Hepatocyte (in vitro differentiated cells): ENCODE measurements at regions not wholly inside any gene's neighbourhood (a gene's known extent, or its start where the extent isn't known, plus 50 kb on each side); places are given as distances from the start of the nearest gene placed in this dataset.

Experiments used
- CTCF ChIP-seq: fragments of 200-600 bp; sonication (generic); IDR thresholded peaks from 2 replicates; pipeline ENCODE4 v1.5.1; 2016; ENCODE audit warnings: antibody characterized with exemption, mild to moderate bottlenecking; ENCODE audit not compliant: poor library complexity
- EZH2 ChIP-seq: fragments of 200-600 bp; sonication (generic); IDR thresholded peaks from 2 replicates; pipeline ENCODE4 v1.6.1; 2016; ENCODE audit warnings: antibody characterized with exemption, mild to moderate bottlenecking, borderline replicate concordance

DNA sequence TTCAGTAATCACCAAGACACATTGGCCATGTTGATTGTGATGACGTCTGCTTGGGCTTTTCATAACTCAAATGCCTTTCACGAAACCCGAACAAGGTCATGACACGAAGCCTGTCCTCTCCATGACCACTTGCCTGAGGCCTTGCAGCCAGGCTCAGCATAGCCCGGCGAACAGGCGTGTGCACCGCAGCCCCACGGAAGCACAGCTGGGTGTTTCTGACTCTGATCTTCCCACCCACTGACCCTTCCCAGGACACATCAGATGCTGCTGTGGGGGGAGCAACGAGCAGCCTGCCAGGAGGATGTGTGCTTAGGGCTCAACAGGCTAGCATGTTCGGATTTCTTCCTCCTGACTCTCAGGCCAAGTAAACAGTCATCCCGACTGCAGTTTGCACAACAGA, 369.4 kb upstream of the SALL3 start:
- TF ChIP-seq CTCF (no peak), EZH2 (no peak)
